Endothelial cell of umbilical vein (primary cell): ENCODE measurements at regions not wholly inside any gene's neighbourhood (a gene's known extent, or its start where the extent isn't known, plus 50 kb on each side); places are given as distances from the start of the nearest gene placed in this dataset.

ENCODE experiments used
- BruUV-seq: library from RNA; stranded (reverse); fragments of 400-500 nt; replicated peaks from 2 replicates; lab custom pipeline; 2021; lab: Mats Ljungman, UMichigan
- CTCF ChIA-PET: fragments of 300-600, 350-600 bp; sonication (Branson Sonifier 250); formaldehyde crosslinking; loops from one replicate; lab custom pipeline; 2021; ENCODE audit warnings: antibody characterized with exemption, inconsistent platforms; lab: Charles Lee
- POLR2A ChIA-PET: fragments of 300-600, 350-600 bp; sonication (Branson Sonifier 250); formaldehyde crosslinking; loops from one replicate; lab custom pipeline; 2021; ENCODE audit warnings: antibody characterized with exemption, inconsistent platforms; lab: Charles Lee
- DNase-seq: peaks from one replicate; pipeline ENCODE4 v3.0.0-alpha.2; 2011; ENCODE audit warnings: low read depth, low spot score
- FAIRE-seq: peaks from 2 replicates; lab custom pipeline; 2011; peaks lifted over from hg19 to GRCh38; lab: Jason Lieb, UNC
- H2AFZ ChIP-seq: 2 replicates; pipeline ENCODE4 v1.6.0; 2012; ENCODE audit warnings: low read depth, low read length, control low read depth, inconsistent platforms
- H3K27ac ChIP-seq: 2 replicates; pipeline ENCODE4 v1.5.1; 2011; ENCODE audit warnings: low read depth, mild to moderate bottlenecking, control low read depth, low read length, moderate library complexity; ENCODE audit not compliant: insufficient read depth
- H3K27me3 ChIP-seq, 2 experiments: 2 replicates each; pipeline versions ENCODE4 v1.6.0 to v1.6.1; 2011; ENCODE audit warnings: low read length in 2 of 2, mixed read lengths in 1 of 2; ENCODE audit not compliant: control insufficient read depth in 2 of 2, insufficient read depth in 2 of 2
- H3K36me3 ChIP-seq, 2 experiments: 2 replicates in 1 of 2; 3 replicates in 1 of 2; pipeline ENCODE4 v1.5.1; 2011; ENCODE audit warnings: low read length in 2 of 2, mild to moderate bottlenecking in 1 of 2, moderate library complexity in 1 of 2; ENCODE audit not compliant: control insufficient read depth in 2 of 2, insufficient read depth in 2 of 2; ENCODE audit errors: extremely low read depth in 1 of 2
- H3K4me1 ChIP-seq: 3 replicates; pipeline ENCODE4 v1.5.1; 2011; ENCODE audit warnings: mild to moderate bottlenecking, low read length; ENCODE audit not compliant: control insufficient read depth, insufficient read depth; ENCODE audit errors: extremely low read depth
- H3K4me2 ChIP-seq: 2 replicates; pipeline ENCODE4 v1.6.1; 2011; ENCODE audit warnings: low read length, control low read depth, mixed read lengths; ENCODE audit not compliant: insufficient read depth
- H3K4me3 ChIP-seq, 3 experiments: fragments of 200-600 bp in 1 of 3; sonication (generic), shearing (Covaris generic) in 1 of 3; replicated peaks in 1 of 3; 2 replicates each; pipeline ENCODE4 v1.5.1; 2011 to 2016; ENCODE audit warnings: control low read depth in 3 of 3, low read length in 3 of 3, mild to moderate bottlenecking in 2 of 3, inconsistent platforms in 1 of 3, low read depth in 1 of 3, moderate library complexity in 1 of 3; ENCODE audit not compliant: insufficient read depth in 1 of 3
- H3K79me2 ChIP-seq: 2 replicates; pipeline ENCODE4 v1.6.0; 2012; ENCODE audit warnings: low read length, inconsistent platforms; ENCODE audit not compliant: control insufficient read depth, insufficient read depth
- H3K9ac ChIP-seq: replicated peaks from 2 replicates; pipeline ENCODE3; 2011; ENCODE audit warnings: low read length, control low read depth; ENCODE audit not compliant: insufficient read depth; ENCODE audit errors: extremely low read depth
- H3K9me1 ChIP-seq: replicated peaks from 3 replicates; pipeline ENCODE4 v1.6.0; 2011; ENCODE audit warnings: mild to moderate bottlenecking, low read length; ENCODE audit not compliant: control insufficient read depth, insufficient read depth; ENCODE audit errors: extremely low read depth
- H3K9me3 ChIP-seq: replicated peaks from 2 replicates; pipeline ENCODE4 v1.5.1; 2012; ENCODE audit warnings: low read length, inconsistent platforms; ENCODE audit not compliant: control insufficient read depth, insufficient read depth
- H4K20me1 ChIP-seq: replicated peaks from 2 replicates; pipeline ENCODE3; 2011; ENCODE audit warnings: mild to moderate bottlenecking, low read length; ENCODE audit not compliant: control insufficient read depth, insufficient read depth; ENCODE audit errors: extremely low read depth
- CTCF ChIP-seq, 2 donors: IDR thresholded peaks; 1 replicate in 1 of 2; 2 replicates in 1 of 2; pipeline ENCODE4 v1.5.1; 2011; ENCODE audit warnings: low read length in 2 of 2, mild to moderate bottlenecking in 2 of 2, moderate library complexity in 2 of 2, control low read depth in 1 of 2, inconsistent platforms in 1 of 2, low read depth in 1 of 2; ENCODE audit not compliant: insufficient read depth in 1 of 2; ENCODE audit errors: extremely low read depth in 1 of 2
- EZH2 ChIP-seq: IDR thresholded peaks from 2 replicates; pipeline ENCODE4 v1.6.1; 2012; ENCODE audit warnings: borderline replicate concordance, low read depth, mild to moderate bottlenecking, moderate library complexity, low read length, inconsistent platforms; ENCODE audit not compliant: severe bottlenecking
- FOS ChIP-seq: IDR thresholded peaks from 2 replicates; pipeline ENCODE4 v1.6.1; 2011; ENCODE audit warnings: mild to moderate bottlenecking, low read length, moderate library complexity, borderline replicate concordance; ENCODE audit not compliant: insufficient read depth
- GATA2 ChIP-seq: IDR thresholded peaks from 2 replicates; pipeline ENCODE4 v1.7.0; 2011; ENCODE audit warnings: low read depth, mild to moderate bottlenecking, moderate library complexity, mixed read lengths, low read length; ENCODE audit not compliant: insufficient read length, insufficient read depth
- JUN ChIP-seq: IDR thresholded peaks from 2 replicates; pipeline ENCODE4 v1.6.1; 2011; ENCODE audit warnings: borderline replicate concordance, low read depth; ENCODE audit not compliant: insufficient read length, insufficient read depth
- POLR2A ChIP-seq: IDR thresholded peaks from 2 replicates; pipeline ENCODE4 v1.6.1; 2012; ENCODE audit warnings: low read depth, mild to moderate bottlenecking, control low read depth, low read length
- POLR2AphosphoS5 ChIP-seq: IDR thresholded peaks from 2 replicates; pipeline ENCODE4 v1.6.1; 2012; ENCODE audit warnings: low read depth, mild to moderate bottlenecking, control low read depth, low read length, moderate library complexity; ENCODE audit not compliant: insufficient read depth
- dilution Hi-C: fragments of 300-500 bp; cut with MboI; formaldehyde crosslinking; loops from one replicate; pipeline ENCODE4 v1.15.0; 2019; ENCODE audit warnings: low sequenced_read_pairs; ENCODE audit not compliant: extremely low pct_ligation_motif_present
- intact Hi-C: fragments of 100-400 bp; cut with micrococcal nuclease; formaldehyde crosslinking; loops from one replicate; pipeline ENCODE4 v1.10.0; 2022

DNA sequence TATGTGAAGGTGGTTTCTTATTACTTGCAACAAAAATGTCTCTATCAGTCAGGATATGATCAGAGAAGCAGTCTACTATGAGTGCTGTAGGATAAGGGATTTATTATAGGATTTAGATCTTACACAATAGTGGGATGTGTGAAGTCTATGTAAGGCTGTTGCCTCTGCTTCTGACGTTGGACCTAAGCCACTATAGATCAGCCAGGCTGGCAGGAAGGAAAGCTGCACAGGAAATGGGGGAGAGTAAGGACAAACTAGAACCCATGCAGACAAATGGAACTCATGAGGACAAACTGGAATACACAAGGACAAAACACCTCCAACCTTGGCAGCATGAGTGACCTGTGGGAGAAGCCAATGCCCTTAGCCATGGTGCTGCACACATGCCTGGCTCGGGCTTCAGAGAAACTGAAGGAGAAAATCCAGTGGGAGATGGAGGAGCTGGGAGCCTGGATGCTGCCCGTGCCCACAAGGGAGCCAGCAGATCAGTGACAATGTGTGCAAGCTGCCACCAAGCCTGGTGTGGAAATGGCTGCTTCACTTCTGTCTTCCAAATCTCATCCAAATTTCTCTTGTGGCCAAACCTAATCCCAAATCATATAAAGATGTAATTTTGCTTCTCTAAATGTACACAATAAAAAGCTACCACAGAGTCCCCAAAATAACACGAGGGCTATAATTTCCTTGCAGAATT lies 147.0 kb upstream of the PCGF5 start:
- DNase-seq, result peak; percentile 18
- H3K36me3 ChIP-seq, result no peaks in the 10 kb centered on the region

More for the DNA sequence above, 147.0 kb upstream of the PCGF5 start:
- Histone ChIP-seq H2AFZ (no peak overlapping the region), H4K20me1 (no peaks in the 10 kb centered on the region), H3K79me2 (no peaks in the 10 kb centered on the region), H3K4me3 (no peak overlapping the region), H3K9ac (no peak overlapping the region), H3K4me2 (no peak overlapping the region), H3K9me1 (no peaks in the 10 kb centered on the region), H3K27me3 (peaks cover 0 to 4% of the 10 kb centered on the region in 2 experiments), H3K4me1 (peaks cover 8% of the 10 kb centered on the region), H3K27ac (no peak overlapping the region), H3K9me3 (no peaks in the 10 kb centered on the region)
- POLR2A ChIA-PET, result no interaction called here
- CTCF ChIA-PET, result no interaction called here
- TF ChIP-seq EZH2 (no peak), POLR2AphosphoS5 (no peak), CTCF (IDR thresholded peaks at IDR 0.05; ENCODE audit: extremely low read depth in 1 of 2, insufficient read depth in 1 of 2, low read depth in 1 of 2, low read length in 2 of 2) (no peak), GATA2 (no peak), POLR2A (no peak), JUN (no peak), FOS (no peak)
- no TSS peak for BruUV-seq
- no peak for FAIRE-seq
- intact Hi-C loops, result no loop called here
- dilution Hi-C loops, result no loop called here
